IPS-NIHi7 (cell line): ENCODE measurements at regions not wholly inside any gene's neighbourhood (a gene's known extent, or its start where the extent isn't known, plus 50 kb on each side); places are given as distances from the start of the nearest gene placed in this dataset.

Experiments used
- DNase-seq: peaks from one replicate; pipeline ENCODE4 v3.0.0; 2012; ENCODE audit warnings: mixed read lengths; ENCODE audit errors: extremely low spot score

GRCh38 chr9:80382211-80382891 is 810.6 kb downstream of the TLE4 start:
- no peak for DNase-seq

GRCh38 chr9:80380301-80380700 is 808.5 kb downstream of the TLE4 start:
- DNase-seq = no peak

GRCh38 chr9:80378669-80379293 is 807.0 kb downstream of the TLE4 start:
- no peak for DNase-seq

- DNase-seq = no peak
Measured at GRCh38 chr9:80376180-80376579, 804.4 kb downstream of the TLE4 start.

GRCh38 chr9:80375477-80375876 is 803.7 kb downstream of the TLE4 start:
- no peak for DNase-seq

- no peak for DNase-seq
Measured at GRCh38 chr9:80369641-80370040, 797.9 kb downstream of the TLE4 start.

- no peak for DNase-seq
Measured at GRCh38 chr9:80366626-80367025, 794.9 kb downstream of the TLE4 start.

- no peak for DNase-seq
Measured at GRCh38 chr9:80359941-80360881, 788.4 kb downstream of the TLE4 start.

- no peak for DNase-seq
Measured at GRCh38 chr9:80359291-80359690, 787.5 kb downstream of the TLE4 start.

GRCh38 chr9:80352967-80353366 is 781.2 kb downstream of the TLE4 start:
- DNase-seq = no peak

- DNase-seq = no peak
Measured at GRCh38 chr9:80351612-80352011, 779.8 kb downstream of the TLE4 start.

GRCh38 chr9:80326105-80326504 is 754.3 kb downstream of the TLE4 start:
- DNase-seq = no peak

- DNase-seq = no peak
Measured at GRCh38 chr9:80320916-80321315, 749.2 kb downstream of the TLE4 start.

GRCh38 chr9:80320480-80320879 is 748.7 kb downstream of the TLE4 start:
- DNase-seq = no peak

GRCh38 chr9:80305136-80305535 is 733.4 kb downstream of the TLE4 start:
- DNase-seq = no peak

- no peak for DNase-seq
Measured at GRCh38 chr9:80294955-80295354, 723.2 kb downstream of the TLE4 start.

- DNase-seq = no peak
Measured at GRCh38 chr9:80294318-80294717, 722.6 kb downstream of the TLE4 start.

GRCh38 chr9:80292231-80292630 is 720.5 kb downstream of the TLE4 start:
- DNase-seq = no peak

GRCh38 chr9:80285326-80285725 is 713.6 kb downstream of the TLE4 start:
- DNase-seq = peak; percentile 38

GRCh38 chr9:80282766-80283165 is 711.0 kb downstream of the TLE4 start:
- no peak for DNase-seq

GRCh38 chr9:80259079-80259478 is 687.3 kb downstream of the TLE4 start:
- DNase-seq = no peak

GRCh38 chr9:80251778-80252177 is 680.0 kb downstream of the TLE4 start:
- no peak for DNase-seq

- no peak for DNase-seq
Measured at GRCh38 chr9:80242022-80242421, 670.3 kb downstream of the TLE4 start.
